SKM-1 treated with dmso at 0.1 percent for 144 hours (cell line): ENCODE measurements at regions not wholly inside any gene's neighbourhood (a gene's known extent, or its start where the extent isn't known, plus 50 kb on each side); places are given as distances from the start of the nearest gene placed in this dataset.
"Not testable (repeated sequence)": the region's sequence is repeated elsewhere in the genome, so short reads cannot be mapped to it uniquely, and the experiment has no call there.

ENCODE experiments used
- DNase-seq: peaks from one replicate; lab custom pipeline; 2025; ENCODE audit not compliant: unreplicated experiment; lab: John Stamatoyannopoulos, UW

DNA sequence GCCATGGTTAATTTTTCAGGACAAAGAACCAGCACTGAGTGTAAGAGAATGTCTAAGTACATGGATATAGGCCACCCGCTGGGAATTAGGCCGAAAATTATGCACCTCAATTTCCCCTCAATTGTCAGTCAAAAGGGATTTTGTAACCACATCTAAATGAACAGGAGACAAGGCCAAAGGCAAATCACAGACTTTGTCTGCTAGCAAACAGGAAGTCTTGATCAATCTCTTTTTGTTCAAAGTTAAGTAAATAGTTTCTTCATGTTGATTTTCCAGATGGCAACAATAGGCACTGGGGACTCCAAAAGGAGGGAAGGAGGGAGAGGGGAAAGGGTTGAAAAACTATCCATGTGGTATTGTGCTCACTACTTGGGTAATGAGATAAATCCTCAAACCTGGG lies 276.0 kb downstream of the COG6 start:
- DNase-seq = no peak

DNA sequence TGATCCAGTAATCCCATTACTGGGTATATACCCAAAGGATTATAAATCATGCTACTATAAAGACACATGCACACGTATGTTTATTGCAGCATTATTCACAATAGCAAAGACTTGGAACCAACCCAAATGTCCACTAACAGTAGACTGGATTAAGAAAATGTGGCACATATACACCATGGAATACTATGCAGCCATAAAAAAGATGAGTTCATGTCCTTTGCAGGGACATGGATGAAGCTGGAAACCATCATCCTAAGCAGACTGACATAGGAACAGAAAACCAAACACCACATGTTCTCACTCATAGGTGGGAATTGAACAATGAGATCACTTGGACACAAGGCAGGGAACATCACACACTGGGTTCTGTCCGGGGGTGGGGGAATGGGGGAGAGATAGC lies 277.1 kb downstream of the COG6 start:
- not testable (repeated sequence) for DNase-seq

DNA sequence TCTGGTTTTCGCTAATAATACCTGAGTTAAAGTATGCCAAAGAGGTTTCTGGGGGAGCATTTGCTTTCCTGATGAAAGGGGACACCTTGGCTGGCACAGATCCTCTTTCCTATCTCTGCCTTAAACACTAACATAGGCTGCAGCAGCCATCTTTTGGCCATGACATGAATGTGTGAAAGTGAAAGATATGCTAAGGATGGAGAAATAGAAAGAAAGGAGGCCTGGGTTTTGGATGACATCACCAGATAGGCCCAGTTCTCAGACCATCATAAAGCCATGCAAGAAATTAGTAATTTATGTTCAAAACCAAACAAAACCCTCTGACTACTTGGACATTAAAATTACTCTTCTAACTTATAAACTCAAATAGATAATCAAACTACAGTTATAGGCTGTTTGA lies 279.7 kb downstream of the COG6 start:
- DNase-seq = no peak

DNA sequence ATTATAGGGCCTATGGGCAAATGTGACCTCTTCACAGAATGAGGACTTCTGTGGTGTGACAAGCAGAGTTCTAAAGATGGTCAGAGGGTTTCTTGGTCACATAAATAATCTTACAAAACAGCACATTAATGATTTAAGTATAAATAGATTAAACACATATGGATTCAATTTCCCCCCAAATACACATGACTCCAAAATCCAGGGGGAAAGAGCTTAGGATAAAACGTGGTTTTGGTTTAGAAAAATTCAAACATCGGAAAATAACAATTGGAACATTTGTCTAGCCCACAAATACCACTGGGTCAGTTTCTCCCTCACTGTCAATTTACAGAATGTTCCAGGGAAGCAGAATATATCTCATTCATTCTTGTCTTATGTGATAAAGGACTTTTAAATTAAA lies 283.1 kb downstream of the COG6 start:
- no peak for DNase-seq

DNA sequence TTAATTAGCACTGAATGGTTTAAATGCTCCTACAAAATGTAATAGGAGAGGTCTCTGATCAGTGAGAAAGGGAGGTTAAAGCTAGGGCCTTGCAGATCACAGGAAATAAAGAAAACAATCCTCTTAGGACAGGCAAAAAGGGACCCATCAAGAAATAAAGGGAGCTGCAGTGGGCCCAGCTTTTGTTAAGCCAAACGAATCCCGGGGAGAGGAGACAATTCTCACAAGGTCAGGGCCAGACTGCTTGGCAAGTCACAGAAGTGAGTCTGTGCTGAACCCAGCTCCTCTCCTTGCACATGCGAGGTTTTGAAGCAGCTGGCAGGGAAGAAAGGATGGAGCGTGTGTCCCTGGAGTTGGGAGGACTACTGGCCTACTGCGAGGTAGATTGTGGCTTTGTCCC lies 285.8 kb downstream of the COG6 start:
- DNase-seq = no peak

DNA sequence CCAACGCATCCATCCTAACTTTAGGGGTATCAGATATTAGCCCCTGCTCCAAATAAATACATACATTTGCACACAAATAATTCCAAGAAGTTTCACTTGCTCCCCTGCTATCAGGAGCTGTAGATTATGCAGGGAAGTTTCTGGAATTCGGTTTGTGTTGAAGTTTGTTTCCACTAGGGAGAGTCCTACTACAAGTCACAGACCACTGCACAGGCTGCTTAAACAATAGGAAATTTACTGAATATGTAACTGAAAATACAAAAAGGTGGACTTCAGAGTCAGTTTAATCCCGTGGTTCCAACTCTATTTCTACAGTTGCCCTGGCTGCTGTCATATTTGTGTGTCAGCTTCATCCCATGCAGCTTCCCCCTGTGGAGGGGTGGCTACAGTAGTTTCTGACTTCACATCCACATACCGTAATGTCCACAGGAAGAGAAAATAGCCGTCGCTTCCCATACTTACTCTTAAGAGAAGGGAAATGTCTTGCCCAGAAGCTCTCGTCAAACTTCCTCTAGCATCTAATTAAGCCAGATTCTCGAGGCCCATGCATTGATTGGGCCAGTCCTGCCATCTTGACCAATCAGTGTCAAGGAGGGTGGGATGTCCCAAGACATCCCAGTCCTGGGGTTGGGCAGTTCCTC lies 286.6 kb downstream of the COG6 start:
- no peak for DNase-seq

DNA sequence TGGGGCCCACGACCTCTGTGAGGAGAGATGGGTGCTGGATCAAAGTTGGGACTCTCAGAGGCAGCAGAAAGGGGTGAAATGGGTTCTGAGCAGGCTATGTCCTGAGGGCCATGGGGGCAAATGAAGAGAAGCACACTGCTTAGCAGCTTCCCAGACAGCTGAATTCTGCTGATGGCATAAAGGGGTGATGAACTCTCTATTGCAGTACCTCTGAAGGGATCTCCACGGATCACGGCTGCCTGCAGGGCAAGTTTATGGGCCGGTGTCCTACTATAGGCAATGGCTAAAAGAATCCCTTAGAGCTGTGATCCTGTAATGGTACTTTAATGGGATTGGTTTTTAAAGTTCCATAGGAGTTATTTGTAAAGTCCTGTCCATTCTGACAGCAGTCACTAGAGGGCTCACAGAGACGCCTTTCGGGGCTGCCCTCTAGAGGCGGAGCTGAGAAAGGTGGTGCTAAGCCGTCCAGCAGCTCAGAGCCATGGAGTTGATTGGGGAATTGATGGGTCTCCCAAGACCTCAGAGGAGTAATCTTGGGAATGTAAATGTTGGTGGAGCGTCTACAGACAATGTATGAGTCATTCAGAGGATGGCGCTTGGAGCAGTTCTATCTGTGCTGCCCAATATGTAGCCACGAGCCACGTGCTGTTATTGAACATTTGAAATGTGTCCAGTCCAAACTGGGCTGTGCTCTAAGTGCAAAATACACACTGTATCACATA lies 287.3 kb downstream of the COG6 start:
- DNase-seq = peak; percentile 76

DNA sequence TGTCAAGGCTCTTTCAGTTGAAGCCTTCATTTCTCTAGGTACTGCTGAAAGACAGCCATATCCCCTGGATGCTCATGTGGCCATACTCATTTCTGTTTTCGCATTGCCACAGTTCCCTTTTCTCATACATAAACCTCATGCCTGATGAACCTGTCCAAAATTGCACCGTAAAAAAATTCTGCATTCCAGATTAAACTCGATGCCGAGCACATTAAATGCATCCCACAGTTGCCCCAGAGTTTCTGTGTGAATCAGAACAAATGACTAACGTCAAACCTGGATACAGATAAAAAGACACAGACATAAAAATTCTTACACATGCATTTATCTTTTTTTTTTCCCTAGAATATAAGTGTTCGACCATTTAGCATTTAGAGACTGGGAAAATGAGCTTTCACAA lies 288.2 kb downstream of the COG6 start:
- DNase-seq = no peak

DNA sequence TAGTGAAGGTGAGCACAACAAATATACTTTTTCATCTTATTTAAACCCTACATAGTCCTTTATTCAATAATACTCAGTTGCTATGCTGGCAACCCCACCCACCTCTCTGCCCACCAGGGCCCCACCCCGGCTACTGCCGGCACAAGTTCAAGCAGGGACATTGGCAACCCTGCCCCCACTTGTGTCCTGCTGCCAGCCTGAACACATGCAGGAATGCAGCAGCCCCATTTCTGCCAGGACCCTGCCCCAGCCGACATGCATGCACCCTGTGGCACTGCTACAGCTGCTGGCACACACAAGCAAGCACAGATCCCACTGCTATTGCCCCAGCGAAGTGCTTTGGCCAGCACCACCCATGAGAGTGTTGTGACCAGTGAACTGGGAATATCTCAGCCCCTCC lies 289.8 kb downstream of the COG6 start:
- no peak for DNase-seq

DNA sequence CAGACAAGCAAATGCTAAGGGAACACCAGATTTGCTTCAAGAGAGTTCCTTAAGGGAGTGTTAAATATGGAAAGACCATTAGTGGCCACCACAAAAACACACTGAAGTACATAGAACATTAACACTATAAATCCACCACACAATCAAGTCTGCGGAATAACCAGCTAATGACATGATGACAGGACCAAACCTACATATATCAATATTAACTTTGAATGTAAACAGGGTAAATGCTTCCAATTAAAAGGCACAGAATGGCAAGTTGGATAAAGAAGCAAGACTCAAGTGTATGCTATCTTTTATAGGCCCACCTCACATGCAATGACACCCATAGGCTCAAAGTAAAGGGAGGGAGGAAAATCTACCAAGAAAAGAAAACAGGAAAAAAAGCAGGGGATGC lies 291.3 kb downstream of the COG6 start:
- no peak for DNase-seq

DNA sequence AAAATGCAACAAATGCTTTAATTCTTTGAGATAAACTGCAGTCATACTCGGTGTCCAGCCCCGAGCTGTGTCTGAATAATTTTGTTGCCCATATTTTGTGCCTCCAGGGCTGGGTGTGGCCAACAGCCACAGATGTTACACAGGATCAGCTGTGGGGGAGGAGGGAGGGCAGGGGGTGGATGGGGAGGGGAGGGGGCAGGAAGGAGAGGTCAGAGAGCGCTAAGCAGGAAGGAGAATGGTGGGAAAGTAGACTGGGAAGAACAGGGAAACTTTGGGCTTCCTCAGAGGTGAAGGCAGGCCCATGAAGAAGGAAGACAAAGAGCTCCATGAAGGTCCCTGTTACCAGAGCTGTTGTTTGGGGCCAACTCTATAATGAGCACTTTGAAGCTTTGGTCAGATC lies 295.8 kb downstream of the COG6 start:
- no peak for DNase-seq

DNA sequence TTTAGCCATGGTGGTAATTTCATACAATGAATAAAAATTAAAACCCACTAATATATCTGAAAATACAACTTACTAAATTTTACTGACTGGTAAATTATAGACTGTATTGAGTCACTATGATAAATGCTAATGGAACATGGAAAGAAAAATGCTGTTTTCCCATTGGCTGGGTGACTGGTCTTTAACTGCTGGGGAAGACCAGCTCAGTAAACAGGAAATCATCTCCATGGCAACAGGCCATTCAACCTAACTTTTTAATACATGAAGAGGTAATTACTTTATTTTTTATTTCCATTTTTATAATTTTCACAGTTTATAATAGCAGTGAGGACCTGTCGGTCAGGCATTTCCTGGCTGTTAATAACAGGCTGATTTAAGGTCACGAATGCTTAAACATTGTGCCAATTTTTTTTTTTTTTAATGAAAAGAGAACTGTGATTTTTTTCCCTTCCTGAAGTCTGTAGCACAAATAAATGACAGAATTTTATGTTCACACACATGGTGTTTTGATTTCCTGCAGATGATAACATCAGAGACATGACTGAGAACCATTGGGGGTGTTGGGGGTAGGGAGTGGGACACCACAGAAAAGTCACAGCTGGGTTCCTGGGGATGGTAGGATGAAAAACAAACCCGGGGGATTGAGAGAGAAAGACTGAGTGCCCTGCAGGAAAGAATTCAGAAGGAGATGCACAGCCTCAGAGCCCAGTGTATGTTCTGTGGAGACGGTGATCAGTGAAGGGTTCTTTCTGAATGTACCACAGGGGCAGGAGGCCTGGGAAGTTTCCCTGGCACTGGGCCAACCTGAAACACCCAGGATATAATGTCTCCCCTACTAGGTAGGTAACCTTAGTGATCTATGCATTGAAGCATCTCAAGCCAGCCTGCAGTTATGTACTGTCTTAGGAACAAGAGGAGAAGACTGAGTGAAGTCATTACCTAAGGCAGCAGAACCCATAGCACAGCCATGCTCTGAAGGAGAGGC lies 297.1 kb downstream of the COG6 start:
- no peak for DNase-seq

DNA sequence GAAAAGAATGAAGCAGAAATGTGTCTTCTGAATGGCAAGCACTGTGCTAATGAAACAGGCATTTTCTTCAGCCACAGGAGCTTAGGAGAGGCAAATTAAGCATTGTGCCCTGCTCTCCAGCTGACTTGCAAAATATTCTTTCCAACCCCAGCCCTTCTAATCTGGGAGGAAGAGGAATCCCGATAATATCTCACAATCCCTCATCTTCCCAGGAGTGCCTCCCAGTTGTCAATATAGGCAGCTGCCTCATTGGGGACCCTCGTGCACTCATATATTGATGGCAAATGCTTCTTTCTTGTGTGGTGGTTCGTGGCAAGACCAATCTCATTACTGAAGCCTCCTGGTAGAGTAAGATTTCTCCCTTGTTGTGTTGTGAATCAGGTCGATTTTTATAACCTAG lies 299.0 kb downstream of the COG6 start:
- DNase-seq = no peak

DNA sequence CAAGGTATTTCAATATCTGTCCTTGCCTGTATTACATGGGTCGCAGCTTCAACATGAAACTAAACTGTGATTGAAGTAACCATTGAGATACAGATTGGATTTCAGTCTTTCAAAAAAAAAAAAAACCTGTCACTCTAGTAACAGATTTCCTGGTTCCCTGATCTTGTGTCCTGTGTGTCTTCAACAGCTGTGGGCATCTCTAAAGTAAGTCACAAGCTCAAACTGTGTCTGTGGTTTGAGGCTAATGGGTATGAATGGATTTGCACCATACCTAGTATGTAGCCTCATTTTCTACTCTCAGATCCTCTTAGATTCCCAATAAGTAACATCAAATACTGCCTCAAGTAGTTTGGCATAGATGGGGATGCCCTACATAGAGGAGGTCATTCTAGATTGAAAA lies 300.1 kb downstream of the COG6 start:
- DNase-seq = no peak

DNA sequence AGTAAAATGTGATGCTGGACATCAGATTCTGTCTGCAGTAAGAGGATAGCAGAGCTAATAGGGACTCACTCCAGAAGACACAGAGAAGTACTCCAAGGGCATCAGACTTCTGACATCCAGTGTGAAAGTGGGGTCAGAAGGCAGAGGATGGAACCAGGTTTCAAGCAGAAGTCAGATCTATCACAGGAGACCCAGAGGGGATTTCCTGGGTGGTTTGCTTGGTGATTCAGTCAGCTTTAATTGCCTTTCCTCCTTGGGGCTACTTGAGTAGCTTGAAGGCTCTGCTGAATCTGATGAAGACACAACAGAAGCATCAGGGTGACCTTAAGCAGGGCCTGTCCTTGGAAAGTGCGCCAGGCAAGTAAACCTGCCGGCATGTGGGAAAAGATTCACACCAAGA lies 300.6 kb downstream of the COG6 start:
- no peak for DNase-seq

DNA sequence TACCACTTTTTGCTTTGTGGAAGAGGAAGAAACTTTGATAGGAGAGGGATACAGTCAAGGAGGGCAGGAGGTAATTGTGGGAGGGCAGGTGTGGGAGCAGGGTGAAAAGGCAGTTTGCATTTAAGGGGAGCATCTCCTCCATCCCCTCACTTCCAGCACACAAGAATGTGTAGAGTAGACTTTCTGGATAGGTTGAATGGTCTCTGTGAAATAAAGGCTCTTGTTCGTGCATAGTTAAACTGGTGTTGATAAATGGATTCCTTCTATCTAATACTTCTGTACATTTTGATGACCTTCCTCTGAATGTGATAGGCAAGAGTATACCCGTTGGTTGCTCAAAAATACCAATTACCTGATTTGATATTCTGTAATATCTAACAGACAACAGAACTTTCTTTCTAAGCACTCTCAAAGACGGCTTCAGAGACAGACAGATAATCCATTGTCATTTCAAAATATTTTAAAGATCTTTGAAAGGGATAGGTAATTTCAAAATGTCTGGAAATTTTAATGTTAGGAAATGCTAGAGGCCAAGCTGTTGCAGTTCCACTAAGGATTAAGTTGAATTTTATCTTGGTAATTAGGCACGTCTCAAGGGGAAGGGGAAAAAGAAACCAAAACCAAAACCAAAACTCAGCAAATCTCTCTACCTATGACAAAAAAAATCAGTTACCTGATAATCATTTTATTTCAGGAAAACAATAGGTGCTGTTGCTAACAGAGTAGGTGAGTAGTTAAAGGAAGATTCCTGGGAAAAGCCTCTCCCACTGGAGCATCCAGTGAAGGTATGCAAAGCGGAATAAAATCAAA lies 302.6 kb downstream of the COG6 start:
- no peak for DNase-seq

DNA sequence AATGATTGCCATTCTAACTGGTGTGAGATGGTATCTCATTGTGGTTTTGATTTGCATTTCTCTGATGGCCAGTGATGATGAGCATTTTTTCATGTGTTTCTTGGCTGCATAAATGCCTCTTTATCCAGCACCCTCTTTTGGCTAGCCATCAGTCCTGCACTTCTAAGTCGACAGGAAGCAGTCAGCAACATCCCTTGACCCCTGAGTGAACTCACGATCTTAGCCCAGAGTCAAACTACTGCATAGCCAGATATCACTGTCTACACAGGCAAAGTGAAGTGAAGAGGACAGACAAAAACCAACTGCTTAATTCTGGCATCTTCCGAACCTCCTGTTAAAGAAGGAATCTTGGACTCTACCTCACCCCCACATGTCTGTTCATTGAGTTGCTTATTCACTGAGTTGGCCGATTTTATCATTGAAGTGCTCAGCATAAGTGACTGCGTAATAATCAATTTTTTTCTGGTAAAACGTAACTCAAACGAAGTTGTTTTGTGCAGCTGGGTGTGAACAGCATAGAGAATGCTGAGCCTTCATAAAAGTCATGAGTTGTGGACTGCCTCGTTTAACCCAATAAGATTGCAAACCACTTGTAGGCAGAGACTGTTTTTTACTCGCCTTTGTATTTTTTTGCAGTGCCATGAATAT lies 304.2 kb downstream of the COG6 start:
- DNase-seq = no peak

DNA sequence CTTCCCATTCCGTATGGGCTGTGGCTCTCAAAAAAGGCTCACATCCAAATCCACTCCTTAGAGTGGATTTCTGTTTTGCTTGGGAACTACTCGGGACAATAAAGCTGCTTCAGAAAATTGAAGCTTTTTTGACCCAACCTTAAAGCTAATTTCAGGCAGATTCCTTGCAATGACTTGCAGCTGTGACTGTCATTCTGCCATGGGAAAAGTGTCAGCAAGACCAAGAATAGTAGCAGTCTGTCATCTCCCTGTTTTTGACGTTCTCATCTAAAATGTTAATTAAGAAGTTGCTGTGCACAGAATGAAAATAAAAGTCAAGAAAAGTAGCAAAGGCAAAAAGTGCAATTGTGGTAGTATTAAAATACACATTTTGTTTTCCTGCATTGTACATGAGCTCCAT lies 304.7 kb downstream of the COG6 start:
- DNase-seq = no peak

DNA sequence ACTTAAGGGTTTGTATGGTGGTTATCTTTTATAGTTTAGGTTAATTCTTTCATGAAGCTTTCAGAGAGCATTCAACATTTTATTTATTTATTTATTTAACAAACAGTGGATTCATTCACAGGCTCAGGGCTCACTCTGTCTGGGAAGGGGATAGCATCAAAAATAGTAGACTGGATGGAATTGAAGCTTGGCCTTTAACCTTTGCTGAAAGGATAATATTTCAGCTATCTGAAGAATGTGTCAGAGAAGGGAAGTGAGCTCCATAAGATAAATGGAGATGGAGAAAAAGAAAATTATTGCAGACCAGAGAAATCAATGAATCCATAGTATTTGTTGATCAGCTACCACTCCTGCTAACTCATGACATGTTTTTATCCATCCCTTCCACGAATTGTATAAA lies 305.6 kb downstream of the COG6 start:
- DNase-seq = no peak

DNA sequence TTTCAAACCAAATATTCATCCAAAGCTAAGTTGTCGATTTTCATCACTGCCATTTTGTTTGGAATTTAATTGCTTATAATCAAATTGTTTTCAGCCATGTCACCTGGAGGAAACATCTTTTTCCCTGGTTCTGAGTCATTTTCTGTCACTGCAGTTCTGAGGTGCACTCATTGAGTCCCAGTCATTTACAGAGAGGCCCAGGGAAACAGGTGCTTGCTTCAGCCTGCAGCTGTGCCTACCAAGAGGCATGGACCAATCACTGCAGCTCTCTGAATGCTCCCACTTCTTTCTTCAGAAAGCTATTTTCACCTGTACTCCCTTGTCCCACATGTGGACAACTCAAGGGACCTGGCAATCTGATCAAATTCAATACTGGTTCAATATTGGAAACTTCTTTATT lies 308.1 kb downstream of the COG6 start:
- DNase-seq = no peak

DNA sequence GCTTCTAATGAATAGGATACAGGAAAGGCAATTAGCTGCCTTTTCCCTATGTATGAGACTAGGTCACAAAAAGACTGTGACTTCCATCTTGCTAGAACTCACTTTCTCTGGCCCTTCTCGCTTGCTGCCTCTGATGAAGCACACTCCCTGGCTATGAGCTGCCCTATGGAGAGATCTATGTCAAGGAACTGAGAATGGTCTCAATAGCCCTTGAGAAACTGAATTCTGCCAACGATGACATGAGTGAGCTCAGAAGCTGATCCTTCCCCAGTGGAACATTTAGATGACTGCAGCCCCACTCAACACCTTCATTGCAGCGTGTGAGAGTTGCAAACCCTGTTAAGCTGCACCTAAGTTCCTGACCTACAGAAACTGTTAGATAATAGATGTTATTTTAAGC lies 309.8 kb downstream of the COG6 start:
- no peak for DNase-seq
